K562 (cell line): ENCODE measurements at regions not wholly inside any gene's neighbourhood (a gene's known extent, or its start where the extent isn't known, plus 50 kb on each side); places are given as distances from the start of the nearest gene placed in this dataset.

Experiments used
- ATAC-seq: fragments of 200-7000 bp; cut with Tn5 transposase; 3 replicates; pipeline ENCODE4 v1.9.1; 2020; ENCODE audit warnings: moderate library complexity
- BruUV-seq: library from RNA; stranded (reverse); fragments of 400-500 nt; replicated peaks from 2 replicates; lab custom pipeline; 2021; lab: Mats Ljungman, UMichigan
- CTCF ChIA-PET: fragments of 300-600 bp; formaldehyde crosslinking; extraction: SDS; loops from one replicate; lab custom pipeline; 2021; ENCODE audit warnings: low intra/inter-chr PET ratio; lab: Yijun Ruan, JAX
- POLR2A ChIA-PET: fragments of 300-600, 350-650 bp; sonication (Branson Sonifier 250); formaldehyde crosslinking; extraction: SDS; loops from one replicate; lab custom pipeline; 2021; ENCODE audit warnings: antibody characterized with exemption, inconsistent platforms; lab: Yijun Ruan, JAX
- DNase-seq, 4 experiments: peaks; one replicate each; pipeline versions ENCODE4 v3.0.0 to v3.0.0-alpha.2; 2011 to 2018; ENCODE audit warnings: low spot score in 3 of 4, mixed read lengths in 3 of 4; ENCODE audit errors: extremely low read depth in 1 of 4
- FAIRE-seq: peaks from 2 replicates; lab custom pipeline; 2011; peaks lifted over from hg19 to GRCh38; lab: Jason Lieb, UNC
- H2AFZ ChIP-seq: 2 replicates; pipeline ENCODE4 v1.6.0; 2011; ENCODE audit warnings: low read depth, low read length, control low read depth, inconsistent platforms
- H3K27ac ChIP-seq: fragments of 200-600 bp; 3 replicates; pipeline ENCODE4 v1.8.0; 2011; ENCODE audit warnings: low read depth, mild to moderate bottlenecking, control low read depth, inconsistent platforms, low read length, moderate library complexity, mixed read lengths; ENCODE audit errors: extremely low read depth
- H3K27me3 ChIP-seq, 2 experiments: fragments of 300-600 bp in 1 of 2; 2 replicates in 1 of 2; 3 replicates in 1 of 2; pipeline versions ENCODE4 v1.6.0 to v1.8.0; 2011; ENCODE audit warnings: inconsistent platforms in 2 of 2, low read length in 2 of 2, mild to moderate bottlenecking in 1 of 2, mixed read lengths in 1 of 2, moderate library complexity in 1 of 2; ENCODE audit not compliant: control insufficient read depth in 2 of 2, insufficient read depth in 2 of 2
- H3K36me3 ChIP-seq: fragments of 300-600 bp; 3 replicates; pipeline ENCODE4 v1.8.0; 2011; ENCODE audit warnings: mild to moderate bottlenecking, low read length, inconsistent platforms; ENCODE audit not compliant: control insufficient read depth, insufficient read depth
- H3K4me1 ChIP-seq, 2 experiments: fragments of 200-600 bp in 1 of 2; replicated peaks in 1 of 2; 2 replicates in 1 of 2; 3 replicates in 1 of 2; pipeline versions ENCODE4 v1.5.1 to v1.8.0; 2011; ENCODE audit warnings: inconsistent platforms in 2 of 2, low read length in 2 of 2, mild to moderate bottlenecking in 1 of 2, mixed read lengths in 1 of 2, moderate library complexity in 1 of 2; ENCODE audit not compliant: control insufficient read depth in 2 of 2, insufficient read depth in 2 of 2
- H3K4me2 ChIP-seq: 2 replicates; pipeline ENCODE4 v1.6.1; 2011; ENCODE audit warnings: low read length, control low read depth, inconsistent platforms, mixed read lengths; ENCODE audit not compliant: insufficient read depth
- H3K4me3 ChIP-seq: fragments of 200-600 bp; sonication (generic), shearing (Covaris generic); 2 replicates; pipeline ENCODE4 v1.5.1; 2016; ENCODE audit warnings: control low read depth, inconsistent platforms
- H3K79me2 ChIP-seq: fragments of 200-600 bp; 3 replicates; pipeline ENCODE4 v1.8.0; 2011; ENCODE audit warnings: low read length, inconsistent platforms; ENCODE audit not compliant: control insufficient read depth, insufficient read depth
- H3K9ac ChIP-seq, 2 experiments: 2 replicates each; pipeline versions ENCODE4 v1.6.0 to v1.6.1; 2011; ENCODE audit warnings: low read depth in 2 of 2, low read length in 2 of 2, control low read depth in 1 of 2, inconsistent platforms in 1 of 2, mild to moderate bottlenecking in 1 of 2, mixed read lengths in 1 of 2; ENCODE audit not compliant: insufficient read depth in 1 of 2
- H3K9me1 ChIP-seq: one replicate; pipeline ENCODE4 v1.6.0; 2011; ENCODE audit warnings: inconsistent platforms, mild to moderate bottlenecking, low read length, moderate library complexity; ENCODE audit not compliant: control insufficient read depth, insufficient read depth
- H3K9me3 ChIP-seq: replicated peaks from 2 replicates; pipeline ENCODE4 v1.5.1; 2011; ENCODE audit warnings: low read depth, low read length, inconsistent platforms; ENCODE audit not compliant: control insufficient read depth, insufficient read depth
- H4K20me1 ChIP-seq: replicated peaks from 2 replicates; pipeline ENCODE4 v1.6.1; 2011; ENCODE audit warnings: low read length, inconsistent platforms, mixed read lengths; ENCODE audit not compliant: control insufficient read depth, insufficient read depth
- EHMT2 ChIP-seq: fragments of 450-650 bp; IDR thresholded peaks from 2 replicates; pipeline ENCODE4 v1.6.1; 2018; ENCODE audit warnings: antibody characterized with exemption
- ESRRB ChIP-seq: fragments of 250-450 bp; sonication (Bioruptor Pico); IDR thresholded peaks from 2 replicates; pipeline ENCODE4 v1.5.0; 2020; ENCODE audit warnings: mild to moderate bottlenecking, moderate library complexity, borderline replicate concordance
- ETS2 ChIP-seq: IDR thresholded peaks from 2 replicates; pipeline ENCODE4 v1.6.1; 2016; ENCODE audit warnings: borderline replicate concordance, missing genetic modification characterization, mild to moderate bottlenecking, moderate library complexity, missing compliant biosample characterization; ENCODE audit not compliant: poor library complexity, severe bottlenecking
- FOXK2 ChIP-seq, 2 experiments: fragments of 450-650 bp; IDR thresholded peaks in 1 of 2; conservative IDR thresholded peaks in 1 of 2; 2 replicates each; pipeline ENCODE4 v1.6.1; 2016; ENCODE audit warnings: low read depth in 2 of 2, mild to moderate bottlenecking in 1 of 2
- HNRNPL ChIP-seq: fragments of 200-400 bp; formaldehyde crosslinking; IDR thresholded peaks from 2 replicates; pipeline ENCODE4 v1.6.1; 2017; ENCODE audit warnings: low read depth, mild to moderate bottlenecking, low read length
- PML ChIP-seq: IDR thresholded peaks from 2 replicates; pipeline ENCODE4 v1.6.1; 2012; ENCODE audit warnings: low read length, inconsistent platforms
- POLR3A ChIP-seq: IDR thresholded peaks from 2 replicates; pipeline ENCODE4 v1.6.1; 2011; ENCODE audit warnings: borderline replicate concordance, mild to moderate bottlenecking, moderate library complexity; ENCODE audit not compliant: insufficient read length, insufficient read depth; ENCODE audit errors: extremely low read depth
- RBM25 ChIP-seq: fragments of 200-400 bp; formaldehyde crosslinking; IDR thresholded peaks from 2 replicates; pipeline ENCODE4 v1.6.1; 2018; ENCODE audit warnings: low read length, low read depth, moderate library complexity; ENCODE audit not compliant: severe bottlenecking
- ZFP36 ChIP-seq: fragments of 150-350 bp; IDR thresholded peaks from 2 replicates; pipeline ENCODE4 v1.6.1; 2018; ENCODE audit warnings: low read length, low read depth; ENCODE audit not compliant: partially characterized antibody
- ZNF324 ChIP-seq: fragments of 250-450 bp; sonication (Bioruptor Pico); IDR thresholded peaks from 2 replicates; pipeline ENCODE4 v1.4.0; 2020; ENCODE audit warnings: mild to moderate bottlenecking
- ZNF707 ChIP-seq: fragments of 250-450 bp; sonication (Bioruptor Pico); conservative IDR thresholded peaks from 2 replicates; pipeline ENCODE4 v1.8.0; 2022; ENCODE audit warnings: inconsistent platforms, mild to moderate bottlenecking, moderate library complexity
- WGBS: fragments of 100-300 bp; shearing (Covaris generic); methylation state at CpG from one replicate; pipeline ENCODE4 v1.1.6; 2016; ENCODE audit warnings: low coverage, mixed read lengths; ENCODE audit not compliant: insufficient coverage; ENCODE audit errors: missing lambda C conversion rate; 5-methylcytosine and 5-hydroxymethylcytosine counted together
- in situ Hi-C: fragments of 300-500 bp; cut with MboI; formaldehyde crosslinking; loops from 4 replicates; pipeline ENCODE4 v1.15.0; 2018; ENCODE audit warnings: inconsistent platforms, mixed read lengths
- intact Hi-C: fragments of 100-400 bp; cut with micrococcal nuclease; formaldehyde crosslinking; loops from 2 replicates; pipeline ENCODE4 v1.14.2; 2022

GRCh38 chr7:68478326-68478725 is 1119.9 kb upstream of the AUTS2 start:
- DNase-seq (no peak), ATAC-seq (no peak), FAIRE-seq (no peak)
- Histone ChIP-seq H4K20me1 (no peaks in the 10 kb centered on the region), H3K4me3 (no peak overlapping the region), H3K9me3 (no peaks in the 10 kb centered on the region), H3K4me1 (no peaks in the 10 kb centered on the region), H3K27ac (no peak overlapping the region), H3K36me3 (no peaks in the 10 kb centered on the region), H3K9me1 (no peaks in the 10 kb centered on the region), H3K9ac (no peak overlapping the region), H3K4me2 (no peak overlapping the region), H3K27me3 (no peaks in the 10 kb centered on the region; a peak in 1 of 5 replicates), H2AFZ (no peak overlapping the region), H3K79me2 (no peaks in the 10 kb centered on the region)
- ChIA-PET CTCF (no interaction called here), POLR2A (no interaction called here)
- TF ChIP-seq ETS2 (tag) (no peak), ZFP36 (peak; percentile 81), EHMT2 (no peak), ZNF324 (CRISPR knock-in tag) (no peak), ZNF707 (CRISPR knock-in tag) (no peak), RBM25 (peak; percentile 92), FOXK2 (conservative IDR thresholded peaks at IDR 0.05 in 1 of 2, IDR thresholded peaks at IDR 0.05 in 1 of 2; ENCODE audit: low read depth in 2 of 2) (no peak), PML (no peak), HNRNPL (no peak), ESRRB (no peak), POLR3A (no peak)
- WGBS, result 0% methylated on average over 1 of the region's 1 CpG
- in situ Hi-C loops (no loop called here), intact Hi-C loops (no loop called here)
- no TSS peak for BruUV-seq
